H9 (cell line): ENCODE measurements at regions not wholly inside any gene's neighbourhood (a gene's known extent, or its start where the extent isn't known, plus 50 kb on each side); places are given as distances from the start of the nearest gene placed in this dataset.

Source experiments
- DNase-seq: peaks from one replicate; pipeline ENCODE4 v3.0.0-alpha.2; 2017
- H2AFZ ChIP-seq: one replicate; pipeline ENCODE4 v1.6.1; 2013; ENCODE audit warnings: mild to moderate bottlenecking, low read length, control low read depth, moderate library complexity
- H2AK5ac ChIP-seq: 2 replicates; pipeline ENCODE4 v1.6.1; 2013; ENCODE audit warnings: low read length, control low read depth, mixed read lengths; ENCODE audit not compliant: insufficient read length
- H2BK120ac ChIP-seq: one replicate; pipeline ENCODE4 v1.6.1; 2013; ENCODE audit warnings: low read depth, mild to moderate bottlenecking, low read length, control low read depth, inconsistent platforms; ENCODE audit not compliant: poor library complexity, severe bottlenecking
- H2BK12ac ChIP-seq: 2 replicates; pipeline ENCODE4 v1.6.1; 2013; ENCODE audit warnings: low read length, control low read depth, mixed read lengths, low read depth; ENCODE audit not compliant: insufficient read length
- H2BK15ac ChIP-seq: 2 replicates; pipeline ENCODE4 v1.6.1; 2013; ENCODE audit warnings: low read depth, low read length, control low read depth
- H2BK20ac ChIP-seq: one replicate; pipeline ENCODE4 v1.6.1; 2013; ENCODE audit warnings: low read depth, mild to moderate bottlenecking, low read length, control low read depth, inconsistent platforms; ENCODE audit not compliant: poor library complexity, severe bottlenecking
- H2BK5ac ChIP-seq: 2 replicates; pipeline ENCODE4 v1.6.1; 2013; ENCODE audit warnings: low read length, control low read depth, mixed read lengths; ENCODE audit not compliant: insufficient read length
- H3K14ac ChIP-seq: 2 replicates; pipeline ENCODE4 v1.6.1; 2013; ENCODE audit warnings: low read length, control low read depth; ENCODE audit not compliant: insufficient read depth
- H3K18ac ChIP-seq: 2 replicates; pipeline ENCODE4 v1.6.1; 2013; ENCODE audit warnings: low read depth, mild to moderate bottlenecking, mixed read lengths, low read length, control low read depth; ENCODE audit not compliant: insufficient read length
- H3K23ac ChIP-seq: 2 replicates; pipeline ENCODE4 v1.6.1; 2013; ENCODE audit warnings: low read length, control low read depth, mixed read lengths, low read depth; ENCODE audit not compliant: insufficient read length
- H3K23me2 ChIP-seq: 2 replicates; pipeline ENCODE4 v1.6.1; 2013; ENCODE audit warnings: low read depth, mild to moderate bottlenecking, mixed read lengths, low read length, control low read depth; ENCODE audit not compliant: insufficient read length, poor library complexity, severe bottlenecking
- H3K27ac ChIP-seq: 2 replicates; pipeline ENCODE4 v1.5.1; 2013; ENCODE audit warnings: low read length, control low read depth, mixed read lengths, low read depth; ENCODE audit not compliant: insufficient read length
- H3K27me3 ChIP-seq: 2 replicates; pipeline ENCODE4 v1.6.1; 2013; ENCODE audit warnings: low read length, control low read depth, inconsistent platforms; ENCODE audit not compliant: insufficient read depth
- H3K4ac ChIP-seq: 2 replicates; pipeline ENCODE4 v1.6.1; 2013; ENCODE audit warnings: low read depth, mild to moderate bottlenecking, control low read depth, inconsistent platforms, low read length, moderate library complexity
- H3K4me1 ChIP-seq: 2 replicates; pipeline ENCODE4 v1.6.1; 2013; ENCODE audit warnings: low read length, control low read depth, inconsistent platforms; ENCODE audit not compliant: insufficient read depth
- H3K4me2 ChIP-seq: 2 replicates; pipeline ENCODE4 v1.6.1; 2013; ENCODE audit warnings: low read length, control low read depth, mixed read lengths; ENCODE audit not compliant: insufficient read length, insufficient read depth
- H3K56ac ChIP-seq: 2 replicates; pipeline ENCODE4 v1.6.1; 2013; ENCODE audit warnings: low read depth, mild to moderate bottlenecking, mixed read lengths, low read length, control low read depth; ENCODE audit not compliant: insufficient read length
- H3K79me1 ChIP-seq: 2 replicates; pipeline ENCODE4 v1.6.1; 2013; ENCODE audit warnings: low read depth, mild to moderate bottlenecking, moderate library complexity, low read length, control low read depth, inconsistent platforms; ENCODE audit not compliant: insufficient read depth, poor library complexity, severe bottlenecking
- H3K79me2 ChIP-seq: 2 replicates; pipeline ENCODE4 v1.6.1; 2013; ENCODE audit warnings: low read length, control low read depth, inconsistent platforms; ENCODE audit not compliant: insufficient read depth
- H3K9ac ChIP-seq: 2 replicates; pipeline ENCODE4 v1.6.1; 2013; ENCODE audit warnings: low read length, control low read depth, mixed read lengths; ENCODE audit not compliant: insufficient read length; ENCODE audit errors: extremely low read depth
- H3K9me3 ChIP-seq: one replicate; pipeline ENCODE4 v1.6.1; 2013; ENCODE audit warnings: low read depth, low read length, inconsistent platforms; ENCODE audit not compliant: control insufficient read depth
- H3T11ph ChIP-seq: one replicate; pipeline ENCODE4 v1.6.1; 2013; ENCODE audit warnings: mild to moderate bottlenecking, low read length, control low read depth, inconsistent platforms
- H4K20me1 ChIP-seq: one replicate; pipeline ENCODE4 v1.6.1; 2013; ENCODE audit not compliant: control insufficient read depth, insufficient read length, insufficient read depth
- H4K5ac ChIP-seq: 2 replicates; pipeline ENCODE4 v1.6.1; 2013; ENCODE audit warnings: low read depth, mild to moderate bottlenecking, mixed read lengths, low read length, control low read depth; ENCODE audit not compliant: insufficient read length
- H4K8ac ChIP-seq: replicated peaks from 2 replicates; pipeline ENCODE4 v1.6.1; 2013; ENCODE audit warnings: low read length, control low read depth, mixed read lengths, low read depth; ENCODE audit not compliant: insufficient read length
- H4K91ac ChIP-seq: 2 replicates; pipeline ENCODE4 v1.6.1; 2013; ENCODE audit warnings: low read depth, mild to moderate bottlenecking, moderate library complexity, mixed read lengths, low read length, control low read depth; ENCODE audit not compliant: insufficient read length
- H3K27ac Mint-ChIP-seq, 3 experiments: 2 replicates in 2 of 3; 3 replicates in 1 of 3; pipeline ENCODE4 v1.8.0; 2020 to 2021; ENCODE audit warnings: mixed read lengths in 3 of 3, mild to moderate bottlenecking in 1 of 3, moderate library complexity in 1 of 3
- H3K27me3 Mint-ChIP-seq: 2 replicates; pipeline ENCODE4 v1.8.0; 2021; ENCODE audit warnings: low read depth, mild to moderate bottlenecking, moderate library complexity, mixed read lengths
- H3K36me3 Mint-ChIP-seq, 3 experiments: 2 replicates in 2 of 3; 3 replicates in 1 of 3; pipeline ENCODE4 v1.8.0; 2020 to 2021; ENCODE audit warnings: low read depth in 3 of 3, mixed read lengths in 3 of 3; ENCODE audit not compliant: insufficient read depth in 1 of 3
- H3K4me1 Mint-ChIP-seq, 2 experiments: 2 replicates each; pipeline ENCODE4 v1.8.0; 2020; ENCODE audit warnings: mixed read lengths in 2 of 2
- H3K4me3 Mint-ChIP-seq, 2 experiments: 2 replicates in 1 of 2; 3 replicates in 1 of 2; pipeline ENCODE4 v1.8.0; 2020 to 2021; ENCODE audit warnings: mild to moderate bottlenecking in 2 of 2, mixed read lengths in 2 of 2, moderate library complexity in 1 of 2
- H3K9me3 Mint-ChIP-seq, 2 experiments: 2 replicates in 1 of 2; 3 replicates in 1 of 2; pipeline ENCODE4 v1.8.0; 2020; ENCODE audit warnings: mild to moderate bottlenecking in 2 of 2, mixed read lengths in 2 of 2, moderate library complexity in 1 of 2
- CTCF ChIP-seq: fragments of 200-600 bp; sonication (generic); conservative IDR thresholded peaks from 3 replicates; pipeline ENCODE4 v1.8.0; 2021; ENCODE audit warnings: antibody characterized with exemption, mild to moderate bottlenecking
- WGBS: extraction: QIAGEN DNeasy Blood & Tissue Kit; methylation state at CpG from one replicate; pipeline ENCODE4 v1.1.7; 2013; ENCODE audit warnings: missing lambda C conversion rate, low lambda C conversion rate, mixed read lengths; ENCODE audit not compliant: insufficient read length; ENCODE audit errors: extremely low coverage; 5-methylcytosine and 5-hydroxymethylcytosine counted together

- Histone ChIP-seq H3K4ac (no peak overlapping the region), H2BK12ac (no peak overlapping the region), H2BK120ac (no peak overlapping the region), H2BK5ac (no peak overlapping the region), H3K14ac (no peak overlapping the region), H2BK20ac (no peak overlapping the region), H3K56ac (no peak overlapping the region), H4K8ac (no peak overlapping the region), H3K23ac (no peak overlapping the region), H3K27me3 (no peaks in the 10 kb centered on the region; the same call in 1 of the 2 replicates), H3K23me2 (no peaks in the 10 kb centered on the region), H3K4me2 (no peak overlapping the region), H3T11ph (no peak overlapping the region), H3K9ac (no peak overlapping the region), H2BK15ac (no peak overlapping the region), H4K91ac (no peak overlapping the region), H3K18ac (no peak overlapping the region), H3K27ac (no peak overlapping the region), H3K79me1 (no peaks in the 10 kb centered on the region), H3K9me3 (no peaks in the 10 kb centered on the region), H3K4me1 (peaks cover 7% of the 10 kb centered on the region; the same call in 1 of the 2 replicates), H4K5ac (no peak overlapping the region), H3K79me2 (no peaks in the 10 kb centered on the region), H2AK5ac (no peak overlapping the region), H2AFZ (no peak overlapping the region), H4K20me1 (no peaks in the 10 kb centered on the region)
- H3K27me3 Mint-ChIP-seq: no peaks in the 10 kb centered on the region
- H3K4me3 Mint-ChIP-seq: no peak overlapping the region
- DNase-seq: no peak
- H3K36me3 Mint-ChIP-seq: no peaks in the 10 kb centered on the region
- peaks cover 13 to 27% of the 10 kb centered on the region in 2 experiments for H3K4me1 Mint-ChIP-seq
- no peaks in the 10 kb centered on the region for H3K9me3 Mint-ChIP-seq
- TF ChIP-seq CTCF: no peak
- WGBS: no CpG with 5 or more reads among the region's 4 CpGs
- no peak overlapping the region for H3K27ac Mint-ChIP-seq
Measured at GRCh38 chr3:75260-75659, 121.3 kb upstream of the CHL1 start.
